GM12873 (cell line): ENCODE measurements at regions not wholly inside any gene's neighbourhood (a gene's known extent, or its start where the extent isn't known, plus 50 kb on each side); places are given as distances from the start of the nearest gene placed in this dataset.

ENCODE experiments used
- CTCF ChIP-seq: IDR thresholded peaks from 2 replicates; pipeline ENCODE4 v1.5.1; 2012; ENCODE audit warnings: low read depth, mild to moderate bottlenecking, moderate library complexity, low read length, control low read depth; ENCODE audit not compliant: insufficient read depth; ENCODE audit errors: missing control alignments

DNA sequence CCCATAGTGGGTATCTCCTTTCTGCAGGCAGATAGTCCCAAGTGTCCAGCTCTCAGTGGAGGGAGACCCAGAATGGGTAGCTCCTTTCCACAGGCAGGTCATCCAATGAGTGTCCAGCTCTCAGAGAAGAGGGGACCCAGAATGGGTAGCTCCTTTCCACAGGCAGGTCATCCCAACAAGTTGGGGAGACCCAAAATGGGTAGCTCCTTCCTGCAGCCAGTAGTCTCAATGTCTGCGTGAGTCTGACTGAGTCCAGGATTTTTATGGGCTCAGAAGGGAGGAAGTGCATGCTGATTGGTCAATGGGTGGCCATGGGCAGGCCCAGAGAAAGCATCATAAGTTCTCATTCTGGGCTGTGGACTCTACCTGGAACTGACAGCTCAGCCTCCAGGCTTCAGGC, 150.7 kb upstream of the P2RY1 start:
- TF ChIP-seq CTCF, result no peak

DNA sequence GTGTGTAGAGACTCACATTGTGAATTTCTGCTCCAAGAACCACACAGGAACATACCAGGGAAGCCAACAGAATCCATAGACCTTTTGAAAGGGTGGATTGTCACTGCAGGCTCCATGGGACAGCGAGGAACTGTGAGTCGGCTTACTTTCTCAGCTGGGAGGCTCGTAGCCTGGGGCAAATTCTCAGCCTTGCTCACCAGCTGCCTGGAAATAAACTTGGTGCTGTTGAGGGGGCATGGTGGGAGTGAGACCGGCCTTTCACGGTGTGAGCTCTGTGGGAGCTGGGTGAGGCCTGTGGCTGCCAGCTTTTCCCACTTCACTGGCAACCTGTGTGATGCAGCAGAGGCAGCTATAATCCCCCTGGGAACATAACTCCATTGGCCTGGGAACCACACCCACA, 146.6 kb upstream of the P2RY1 start:
- no peak for TF ChIP-seq CTCF

GRCh38 chr3:152695840-152696239, 139.1 kb upstream of the P2RY1 start:
- TF ChIP-seq CTCF, result no peak

GRCh38 chr3:152696962-152697361, 138.0 kb upstream of the P2RY1 start:
- TF ChIP-seq CTCF, result no peak

DNA sequence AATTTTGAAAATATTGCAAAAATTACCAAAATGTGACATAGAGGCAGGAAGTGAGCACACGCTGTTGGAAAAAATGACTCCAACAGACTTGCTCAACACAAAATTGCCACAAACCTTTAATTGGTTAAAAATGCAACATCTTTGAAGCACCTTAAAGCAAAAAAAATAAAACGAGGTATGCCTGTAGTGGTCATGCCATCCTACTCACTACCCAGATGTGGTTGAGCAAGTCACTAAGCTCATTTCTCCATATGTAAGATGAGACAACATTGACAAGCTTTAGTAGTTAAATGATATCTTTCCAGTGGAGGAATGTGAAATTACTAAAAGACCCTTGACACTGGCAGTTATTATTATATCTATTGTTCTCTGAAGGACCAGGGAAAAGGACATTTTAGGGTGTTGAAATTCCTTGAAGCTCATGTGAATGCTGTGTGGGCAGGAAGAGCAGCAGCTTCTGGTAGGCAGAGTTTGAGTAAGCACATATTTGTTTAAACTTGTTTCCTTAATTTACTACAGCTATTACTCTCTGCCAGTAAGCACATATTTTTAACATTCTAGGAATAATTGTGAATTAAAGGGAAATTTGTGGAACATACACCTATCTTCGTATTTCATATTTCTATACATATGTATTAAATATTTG, 131.6 kb upstream of the P2RY1 start:
- no peak for TF ChIP-seq CTCF

DNA sequence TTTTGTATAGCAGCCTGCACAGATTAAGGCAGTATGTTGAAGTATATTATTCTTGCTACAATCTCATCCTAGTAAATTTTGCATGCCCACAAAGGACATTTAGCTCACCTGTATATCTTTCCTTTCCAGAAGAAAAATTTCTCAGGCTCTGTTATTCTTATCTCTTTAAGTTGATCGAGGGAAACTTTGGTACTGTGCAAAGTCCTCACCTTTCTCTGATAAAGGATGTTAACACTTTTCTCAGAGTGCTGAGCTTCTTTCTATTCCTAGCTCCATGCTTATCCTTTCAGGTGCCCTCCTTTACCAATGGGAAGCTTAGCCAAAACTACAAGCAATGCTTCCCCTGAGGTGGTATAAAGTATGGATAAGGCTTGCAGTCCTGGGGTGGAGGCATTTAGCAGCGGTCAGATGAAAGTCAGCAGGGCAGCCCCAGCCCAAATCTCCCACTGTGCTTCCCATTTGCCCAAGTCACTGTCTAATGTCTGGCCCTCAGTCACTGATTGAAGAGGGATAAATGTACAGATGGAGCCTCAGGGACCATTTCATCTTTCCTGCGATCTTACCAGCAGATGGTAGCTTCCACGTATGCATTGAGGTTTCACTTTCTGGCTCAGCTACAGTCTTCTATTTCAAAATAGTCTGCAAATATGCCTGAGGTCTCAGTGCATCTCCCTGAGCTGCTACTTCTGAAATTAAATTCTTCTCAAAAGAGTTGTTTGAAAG, 127.8 kb upstream of the P2RY1 start:
- no peak for TF ChIP-seq CTCF

DNA sequence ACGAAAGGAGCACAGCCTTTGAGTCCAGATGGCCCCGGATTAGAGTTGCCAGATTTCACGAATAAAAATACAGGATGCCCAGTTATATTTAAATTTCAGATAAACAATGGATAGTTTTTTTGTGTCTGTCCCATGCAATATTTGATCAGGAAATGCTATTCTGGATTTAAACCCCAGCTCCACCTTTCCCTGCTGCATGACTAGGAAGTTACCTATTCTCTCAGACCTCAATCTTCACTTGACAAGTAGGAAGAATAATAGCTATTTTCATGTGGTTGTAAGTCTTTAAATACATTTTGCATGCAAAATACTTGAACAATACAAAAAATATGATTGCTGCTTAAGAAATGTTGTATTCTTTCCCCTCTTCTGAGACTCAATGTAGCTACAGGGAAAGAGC, 125.3 kb upstream of the P2RY1 start:
- no peak for TF ChIP-seq CTCF
